Erythroblast (primary cell): ENCODE measurements at regions not wholly inside any gene's neighbourhood (a gene's known extent, or its start where the extent isn't known, plus 50 kb on each side); places are given as distances from the start of the nearest gene placed in this dataset.

ENCODE experiments used
- GATA1 ChIP-seq: IDR thresholded peaks from 2 replicates; pipeline ENCODE4 v1.6.1; 2011; ENCODE audit warnings: low read depth, mild to moderate bottlenecking, control low read depth, low read length, moderate library complexity
- POLR2A ChIP-seq: IDR thresholded peaks from 2 replicates; pipeline ENCODE4 v1.6.1; 2011; ENCODE audit warnings: mild to moderate bottlenecking, low read length

GRCh38 chr4:128483041-128483440 lies 195.4 kb upstream of the PGRMC2 start:
- TF ChIP-seq POLR2A (no peak), GATA1 (no peak)
